T-helper 1 cell treated with Interleukin-12 subunit alpha and Interleukin-12 subunit beta and Interleukin-4 antibody, amounts not matched to agents 30 μg/mL and 1 μg/mL, for 36 hours (primary cell): ENCODE measurements at regions not wholly inside any gene's neighbourhood (a gene's known extent, or its start where the extent isn't known, plus 50 kb on each side); places are given as distances from the start of the nearest gene placed in this dataset.

Source experiments
- H3K27ac Mint-ChIP-seq: one replicate; pipeline ENCODE4 v1.8.0; 2021; ENCODE audit warnings: mild to moderate bottlenecking, mixed read lengths
- H3K27me3 Mint-ChIP-seq: one replicate; pipeline ENCODE4 v1.8.0; 2021; ENCODE audit warnings: low read depth, mixed read lengths
- H3K36me3 Mint-ChIP-seq: one replicate; pipeline ENCODE4 v1.8.0; 2021; ENCODE audit warnings: low read depth, mixed read lengths
- H3K4me1 Mint-ChIP-seq: one replicate; pipeline ENCODE4 v1.8.0; 2021; ENCODE audit warnings: low read depth, mixed read lengths
- H3K4me3 Mint-ChIP-seq: one replicate; pipeline ENCODE4 v1.8.0; 2021; ENCODE audit warnings: mild to moderate bottlenecking, moderate library complexity, mixed read lengths
- H3K9me3 Mint-ChIP-seq: one replicate; pipeline ENCODE4 v1.8.0; 2021; ENCODE audit warnings: mixed read lengths

DNA sequence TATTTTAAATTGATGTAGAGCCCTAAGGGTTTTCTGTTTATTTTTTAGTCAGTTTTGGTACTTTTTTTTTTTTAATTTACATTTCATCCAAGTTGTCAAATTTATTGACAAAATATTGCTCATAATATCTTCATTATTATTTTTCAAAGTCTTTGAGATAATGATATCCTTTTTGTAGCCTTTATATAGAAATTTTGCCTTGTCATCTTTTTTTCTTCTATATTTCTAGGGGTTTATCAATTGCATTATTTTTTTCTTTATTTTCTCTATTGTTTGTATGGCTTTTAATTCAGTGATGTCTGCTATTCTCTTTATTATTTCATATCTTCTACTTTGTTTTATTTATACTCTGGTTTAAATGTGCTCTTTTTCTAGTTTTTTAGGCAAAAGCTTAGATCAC lies 863.0 kb upstream of the GJE1 start:
- no peaks in the 10 kb centered on the region for H3K36me3 Mint-ChIP-seq
- H3K27me3 Mint-ChIP-seq = no peaks in the 10 kb centered on the region
- H3K27ac Mint-ChIP-seq = no peak overlapping the region
- H3K9me3 Mint-ChIP-seq = no peaks in the 10 kb centered on the region
- no peaks in the 10 kb centered on the region for H3K4me1 Mint-ChIP-seq
- no peak overlapping the region for H3K4me3 Mint-ChIP-seq

DNA sequence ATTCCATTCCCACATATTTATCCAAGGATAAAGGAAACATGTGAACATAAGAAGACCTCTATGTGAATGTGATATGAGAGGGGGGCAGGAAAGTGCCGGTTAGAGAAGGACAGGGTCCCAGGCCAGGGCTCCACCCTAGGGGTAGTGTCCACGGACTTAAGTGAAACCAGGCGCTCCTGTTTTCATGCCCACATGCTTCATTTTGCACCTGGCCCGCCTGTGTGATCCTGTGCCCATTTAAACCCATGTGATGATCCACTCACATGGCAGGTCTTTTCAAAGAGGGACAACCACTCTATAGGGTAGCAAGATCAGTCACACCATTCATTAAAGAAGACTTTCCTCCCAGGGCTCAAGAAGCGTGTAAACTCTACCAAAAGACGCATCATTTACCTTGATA lies 865.3 kb upstream of the GJE1 start:
- Mint-ChIP-seq H3K9me3 (no peaks in the 10 kb centered on the region), H3K27me3 (no peaks in the 10 kb centered on the region), H3K36me3 (no peaks in the 10 kb centered on the region), H3K4me1 (no peaks in the 10 kb centered on the region), H3K4me3 (no peak overlapping the region), H3K27ac (no peak overlapping the region)

DNA sequence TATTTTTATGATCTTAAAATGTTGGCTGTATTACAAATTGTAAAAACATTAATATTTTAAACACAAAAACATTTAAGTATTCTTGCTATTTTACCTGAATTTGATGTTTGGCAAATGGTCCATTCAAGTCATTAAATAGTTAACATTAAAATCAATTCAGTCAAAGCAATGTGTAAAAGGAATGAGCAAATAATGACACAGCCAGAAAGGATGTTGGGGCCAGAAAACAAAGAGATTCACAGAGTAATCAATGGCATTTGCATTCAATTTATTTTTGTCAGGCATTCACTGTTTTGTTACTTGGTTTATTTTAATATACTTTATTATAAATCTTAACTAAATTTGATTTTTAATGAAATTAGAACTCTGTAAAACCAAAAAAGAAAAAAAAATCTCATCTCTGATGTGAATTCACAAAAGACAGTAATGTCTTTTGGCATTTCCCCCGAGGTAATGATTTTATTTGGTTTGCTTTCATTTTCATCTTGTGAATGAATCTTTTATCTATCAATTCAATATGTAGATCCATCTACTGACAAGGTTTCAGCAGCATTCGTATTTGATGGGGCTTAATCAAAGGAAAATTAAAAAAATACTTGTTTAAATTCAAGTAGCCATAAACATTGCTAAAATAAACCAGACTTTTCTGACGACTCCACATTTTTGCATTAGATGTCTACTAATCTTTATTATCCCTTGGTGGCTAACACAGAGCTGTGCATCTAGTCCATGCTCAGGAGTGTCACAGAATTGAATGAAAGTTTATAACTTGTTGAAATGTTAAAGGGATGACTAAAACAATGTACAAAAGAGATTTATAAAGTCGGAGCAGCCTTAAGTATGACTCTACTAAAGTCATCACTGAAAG lies 866.7 kb upstream of the GJE1 start:
- no peaks in the 10 kb centered on the region for H3K36me3 Mint-ChIP-seq
- no peaks in the 10 kb centered on the region for H3K27me3 Mint-ChIP-seq
- no peak overlapping the region for H3K4me3 Mint-ChIP-seq
- H3K9me3 Mint-ChIP-seq = no peaks in the 10 kb centered on the region
- no peak overlapping the region for H3K27ac Mint-ChIP-seq
- no peaks in the 10 kb centered on the region for H3K4me1 Mint-ChIP-seq

DNA sequence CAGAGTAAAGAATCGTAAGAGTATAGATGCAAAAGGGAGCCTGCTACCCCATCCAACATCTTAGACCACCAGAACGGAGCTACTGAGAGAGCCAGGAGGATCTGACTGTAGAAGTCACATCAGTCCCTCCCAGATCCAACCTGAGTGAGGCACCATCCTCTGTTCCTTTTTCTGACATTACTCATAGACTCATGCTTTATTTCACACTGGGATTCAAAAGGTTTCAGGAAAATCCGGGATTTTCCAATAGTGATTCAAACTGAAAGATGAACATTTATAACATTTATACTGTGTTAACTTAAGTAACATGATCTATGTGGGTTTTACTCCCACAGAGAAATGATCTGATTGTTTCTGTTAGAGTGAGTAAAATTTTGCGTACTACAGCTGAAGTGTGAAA lies 868.6 kb upstream of the GJE1 start:
- Mint-ChIP-seq H3K4me1 (no peaks in the 10 kb centered on the region), H3K27ac (no peak overlapping the region), H3K36me3 (no peaks in the 10 kb centered on the region), H3K9me3 (no peaks in the 10 kb centered on the region), H3K27me3 (no peaks in the 10 kb centered on the region), H3K4me3 (no peak overlapping the region)

DNA sequence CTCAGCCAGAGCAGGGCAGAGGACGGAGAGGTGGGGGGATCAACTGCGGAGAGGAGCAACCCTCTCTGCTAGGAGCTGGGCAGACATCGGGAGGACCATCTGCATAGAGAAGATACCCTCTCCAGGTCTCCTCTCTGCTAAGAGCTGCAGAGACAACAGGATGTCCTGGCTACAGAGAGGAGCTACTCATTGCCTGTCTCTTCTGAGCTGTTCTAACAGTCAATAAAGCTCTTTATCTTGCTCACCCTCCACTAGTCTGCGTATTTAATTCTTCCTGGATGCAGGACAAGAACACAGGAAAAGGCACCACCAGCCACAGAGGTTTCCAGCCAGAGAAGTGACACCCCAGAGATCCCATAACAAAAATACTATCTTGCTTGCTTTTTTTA lies 871.1 kb upstream of the GJE1 start:
- no peaks in the 10 kb centered on the region for H3K36me3 Mint-ChIP-seq
- no peak overlapping the region for H3K27ac Mint-ChIP-seq
- no peaks in the 10 kb centered on the region for H3K9me3 Mint-ChIP-seq
- no peaks in the 10 kb centered on the region for H3K27me3 Mint-ChIP-seq
- H3K4me1 Mint-ChIP-seq = no peaks in the 10 kb centered on the region
- no peak overlapping the region for H3K4me3 Mint-ChIP-seq

DNA sequence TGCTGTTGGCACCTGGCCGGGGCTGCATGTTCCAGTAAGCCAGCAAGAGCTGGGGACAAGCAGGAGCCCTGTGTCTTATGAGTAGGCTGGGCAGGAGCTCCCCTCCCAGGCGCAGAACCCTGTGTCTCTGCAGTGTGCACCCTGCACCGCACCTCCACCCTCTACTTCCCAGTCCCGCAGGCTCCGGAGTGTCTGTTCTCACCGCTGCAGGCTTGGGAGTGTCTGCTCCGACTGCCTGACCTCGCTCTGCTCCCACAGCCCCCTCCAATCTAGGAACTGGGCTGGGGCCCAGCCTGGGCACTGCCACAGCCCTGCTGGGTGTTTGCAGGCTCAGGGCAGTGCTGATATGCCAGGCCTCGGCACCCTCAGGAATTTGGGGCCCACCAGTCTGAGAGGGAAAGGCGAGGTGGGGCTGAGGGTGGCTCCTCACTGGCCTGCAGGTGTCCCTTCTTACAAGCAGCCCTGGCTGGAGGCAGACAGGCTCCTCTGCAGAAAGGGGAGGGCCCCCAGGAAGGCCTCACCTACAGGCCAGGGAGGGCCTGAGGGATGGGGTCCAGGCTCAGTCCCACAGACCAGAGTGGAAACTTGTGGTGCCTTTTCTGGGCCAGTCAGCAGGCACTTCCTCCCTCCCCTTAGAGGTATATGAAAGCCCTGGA lies 871.6 kb upstream of the GJE1 start:
- Mint-ChIP-seq H3K4me1 (no peaks in the 10 kb centered on the region), H3K27me3 (no peaks in the 10 kb centered on the region), H3K4me3 (no peak overlapping the region), H3K9me3 (no peaks in the 10 kb centered on the region), H3K36me3 (no peaks in the 10 kb centered on the region), H3K27ac (no peak overlapping the region)

DNA sequence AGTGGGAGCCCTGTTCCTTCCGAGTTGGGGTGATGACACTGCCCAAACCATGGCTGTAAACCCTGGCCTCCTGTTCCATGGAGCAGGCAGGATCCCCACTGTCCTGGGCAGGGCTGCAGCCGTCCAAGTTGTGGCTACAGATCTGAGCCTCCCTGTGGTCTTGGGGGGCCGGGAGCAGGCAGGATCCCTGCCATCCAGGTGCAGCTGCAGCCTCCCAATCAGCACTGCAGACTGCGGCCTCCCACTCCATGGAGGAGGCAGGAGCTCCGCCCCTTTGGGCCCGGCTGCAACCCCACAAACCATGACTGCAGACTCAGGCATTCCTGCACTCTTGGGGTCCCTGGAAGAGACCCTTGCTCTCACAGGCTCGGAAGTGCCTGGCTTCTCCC lies 872.1 kb upstream of the GJE1 start:
- Mint-ChIP-seq H3K4me1 (no peaks in the 10 kb centered on the region), H3K9me3 (no peaks in the 10 kb centered on the region), H3K36me3 (no peaks in the 10 kb centered on the region), H3K27me3 (no peaks in the 10 kb centered on the region), H3K27ac (no peak overlapping the region), H3K4me3 (no peak overlapping the region)

DNA sequence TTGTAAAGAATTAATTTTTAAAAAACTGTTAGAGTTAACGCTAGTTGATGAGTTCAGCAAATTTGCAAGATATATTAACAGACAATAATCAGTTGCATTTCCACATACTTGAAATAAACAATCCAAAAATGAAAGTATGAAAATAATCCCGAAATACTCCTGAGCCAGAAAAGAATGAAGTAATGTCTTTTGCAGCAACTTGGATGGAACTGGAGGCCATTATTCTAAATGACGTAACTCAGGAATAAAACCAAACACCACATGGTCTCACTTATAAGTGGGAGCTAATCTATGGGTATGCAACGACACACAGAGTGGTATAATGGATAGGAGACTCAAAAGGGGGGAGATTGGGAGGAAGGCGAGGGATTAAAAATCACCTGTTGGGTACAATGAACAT lies 872.9 kb upstream of the GJE1 start:
- no peaks in the 10 kb centered on the region for H3K36me3 Mint-ChIP-seq
- H3K9me3 Mint-ChIP-seq = no peaks in the 10 kb centered on the region
- no peak overlapping the region for H3K27ac Mint-ChIP-seq
- no peak overlapping the region for H3K4me3 Mint-ChIP-seq
- H3K27me3 Mint-ChIP-seq = no peaks in the 10 kb centered on the region
- no peaks in the 10 kb centered on the region for H3K4me1 Mint-ChIP-seq

DNA sequence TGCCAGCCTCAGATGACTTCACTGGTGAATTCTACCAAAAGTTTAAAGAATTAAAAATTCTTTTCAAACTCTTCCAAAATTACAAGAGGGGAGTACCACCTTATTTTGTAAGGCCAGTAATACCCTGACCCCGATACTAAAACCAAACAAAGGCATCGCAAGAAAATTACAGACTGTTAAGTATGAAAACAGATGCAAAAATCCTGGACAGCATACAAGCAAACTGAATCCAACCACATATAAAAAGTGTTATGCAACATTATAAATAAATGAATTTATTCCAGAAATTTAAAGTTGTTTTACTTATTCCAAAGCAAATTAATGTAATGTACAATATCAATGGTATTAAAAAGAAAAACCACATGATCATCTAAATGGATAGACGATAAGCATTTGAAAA lies 873.6 kb upstream of the GJE1 start:
- Mint-ChIP-seq H3K4me3 (no peak overlapping the region), H3K36me3 (no peaks in the 10 kb centered on the region), H3K27me3 (no peaks in the 10 kb centered on the region), H3K4me1 (no peaks in the 10 kb centered on the region), H3K27ac (no peak overlapping the region), H3K9me3 (no peaks in the 10 kb centered on the region)

DNA sequence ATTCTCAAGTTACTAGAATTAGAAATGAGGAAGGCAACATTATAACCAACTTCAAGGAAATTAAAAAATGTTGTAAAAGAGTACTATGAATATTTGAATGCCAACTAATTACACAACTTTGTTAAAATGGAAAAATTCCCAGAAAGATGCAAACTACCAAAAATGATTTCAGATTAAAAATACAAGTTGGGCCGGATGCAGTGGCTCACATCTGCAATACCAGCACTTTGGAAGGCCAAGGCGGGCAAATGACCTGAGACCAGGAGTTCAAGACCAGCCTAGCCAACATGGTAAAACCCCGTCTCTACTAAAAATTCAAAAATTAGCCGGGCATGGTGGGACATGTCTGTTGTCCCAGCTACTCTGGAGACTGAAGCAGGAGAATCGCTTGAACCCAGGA lies 874.2 kb upstream of the GJE1 start:
- H3K4me3 Mint-ChIP-seq = no peak overlapping the region
- H3K27me3 Mint-ChIP-seq = no peaks in the 10 kb centered on the region
- no peak overlapping the region for H3K27ac Mint-ChIP-seq
- no peaks in the 10 kb centered on the region for H3K4me1 Mint-ChIP-seq
- no peaks in the 10 kb centered on the region for H3K36me3 Mint-ChIP-seq
- no peaks in the 10 kb centered on the region for H3K9me3 Mint-ChIP-seq

DNA sequence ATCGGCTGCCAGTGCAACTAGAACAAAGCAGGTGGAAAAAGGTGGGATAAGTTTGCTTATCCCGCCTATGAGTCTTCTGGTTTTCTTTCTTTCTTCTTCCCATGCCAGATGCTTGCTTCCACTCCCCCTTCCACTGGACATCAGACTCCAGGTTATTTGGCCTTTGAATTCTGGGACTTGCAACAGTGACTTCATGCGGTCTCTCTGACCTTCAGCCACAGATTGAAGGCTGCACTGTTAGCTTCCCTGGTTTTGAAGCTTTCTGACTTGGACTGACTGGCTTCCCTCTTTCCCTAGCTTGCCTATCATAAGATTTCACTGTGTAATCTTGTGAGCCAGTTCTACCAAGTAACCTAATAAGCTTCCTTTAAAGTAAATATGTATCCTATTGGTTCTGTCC lies 878.4 kb upstream of the GJE1 start:
- Mint-ChIP-seq H3K4me1 (no peaks in the 10 kb centered on the region), H3K27ac (no peak overlapping the region), H3K9me3 (no peaks in the 10 kb centered on the region), H3K27me3 (no peaks in the 10 kb centered on the region), H3K4me3 (no peak overlapping the region), H3K36me3 (no peaks in the 10 kb centered on the region)

DNA sequence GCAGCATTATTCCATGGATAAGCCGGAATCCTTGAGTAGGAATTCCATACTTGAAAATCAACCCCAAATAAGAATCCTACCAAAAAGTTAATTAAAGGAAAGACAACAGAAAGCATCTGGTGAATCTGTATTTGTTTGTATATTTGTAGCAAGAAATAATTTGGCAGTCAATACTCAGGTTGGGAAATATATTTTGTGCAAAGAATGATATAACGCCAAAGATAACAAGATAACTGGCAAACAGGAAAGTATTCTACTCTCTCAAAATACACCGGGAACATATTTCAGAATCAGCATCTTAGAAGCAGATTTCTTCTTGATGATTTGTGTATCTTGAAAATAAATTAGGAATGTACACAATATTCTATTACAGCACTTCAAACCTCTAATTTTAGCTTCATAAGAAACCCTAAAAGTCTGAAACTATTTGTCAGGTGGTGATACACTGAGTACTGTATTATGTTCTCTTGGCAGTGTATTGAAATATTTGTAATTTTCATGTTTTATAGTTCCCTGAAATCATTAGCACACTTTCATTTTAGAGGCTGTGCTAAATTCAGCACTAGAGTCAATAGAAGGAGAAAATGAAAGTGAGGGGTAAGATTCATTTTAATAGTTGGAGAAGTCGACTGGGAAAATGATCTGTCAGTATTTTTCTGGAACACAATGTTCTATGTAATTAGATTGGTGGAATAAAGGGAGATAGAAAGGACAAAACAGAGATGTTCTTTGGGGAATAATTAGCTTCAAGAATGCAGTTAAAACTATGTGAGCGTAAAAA lies 879.7 kb upstream of the GJE1 start:
- Mint-ChIP-seq H3K36me3 (no peaks in the 10 kb centered on the region), H3K4me1 (no peaks in the 10 kb centered on the region), H3K4me3 (no peak overlapping the region), H3K9me3 (no peaks in the 10 kb centered on the region), H3K27me3 (no peaks in the 10 kb centered on the region), H3K27ac (no peak overlapping the region)

DNA sequence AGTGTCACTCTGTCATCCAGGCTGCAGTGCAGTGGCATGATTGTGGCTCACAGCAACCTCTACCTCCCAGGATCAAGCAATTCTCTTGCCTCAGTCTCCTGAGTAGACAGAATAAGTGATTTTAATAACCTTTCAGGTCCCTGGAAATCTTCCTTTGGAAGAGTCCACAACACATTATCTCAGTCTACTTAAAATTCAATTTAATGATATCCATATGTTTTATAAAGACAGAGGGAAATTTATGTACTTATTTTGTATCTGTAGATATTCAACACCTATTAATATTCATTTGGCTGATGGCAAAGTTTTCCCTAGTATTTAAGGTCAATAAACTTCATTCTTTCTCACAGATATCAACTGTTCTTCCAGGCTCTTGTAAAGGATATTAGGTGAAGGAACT lies 881.4 kb upstream of the GJE1 start:
- no peaks in the 10 kb centered on the region for H3K36me3 Mint-ChIP-seq

DNA sequence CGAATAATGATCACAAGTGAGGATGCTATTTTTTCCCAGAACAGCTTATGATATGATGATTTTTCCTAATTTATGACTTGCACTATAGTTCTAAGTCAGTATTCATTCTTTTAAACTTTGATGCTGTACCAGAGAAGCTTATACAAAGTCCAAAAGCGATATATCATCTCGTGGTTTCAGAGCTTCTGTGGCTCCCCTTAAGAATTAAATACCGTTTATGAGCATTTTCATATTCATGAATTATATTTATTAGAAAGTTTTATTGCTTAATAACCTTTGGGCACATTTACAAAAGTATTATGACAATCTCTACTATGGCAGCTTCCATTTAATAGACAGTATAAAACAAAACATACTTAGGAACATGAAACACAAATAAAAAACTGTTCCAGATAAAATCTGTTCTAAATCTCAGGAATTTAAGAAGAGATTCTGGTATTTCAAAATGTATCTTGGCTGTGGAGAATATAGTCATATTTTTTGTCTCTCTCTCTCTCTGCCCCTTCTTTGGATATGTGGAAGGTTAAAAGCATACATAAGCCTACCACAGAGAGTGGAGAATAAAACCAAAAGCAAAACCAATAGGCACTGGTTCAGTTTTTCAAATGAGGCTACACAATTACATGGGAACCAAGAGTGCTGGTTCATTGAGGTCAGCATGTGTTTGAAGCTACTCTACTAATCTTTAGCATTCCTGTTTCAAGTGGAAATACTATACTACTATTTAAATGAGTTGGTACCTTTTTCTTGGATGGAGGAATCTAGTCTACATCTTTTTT lies 884.5 kb upstream of the GJE1 start:
- H3K27ac Mint-ChIP-seq = no peak overlapping the region

More for the DNA sequence above, 881.4 kb upstream of the GJE1 start:
- Mint-ChIP-seq H3K27me3 (no peaks in the 10 kb centered on the region), H3K4me3 (no peak overlapping the region), H3K9me3 (no peaks in the 10 kb centered on the region), H3K4me1 (no peaks in the 10 kb centered on the region), H3K27ac (no peak overlapping the region)

More for the DNA sequence above, 884.5 kb upstream of the GJE1 start:
- Mint-ChIP-seq H3K4me1 (no peaks in the 10 kb centered on the region), H3K9me3 (no peaks in the 10 kb centered on the region), H3K4me3 (no peak overlapping the region), H3K36me3 (no peaks in the 10 kb centered on the region), H3K27me3 (no peaks in the 10 kb centered on the region)
